ENCODE measurements at regions not wholly inside any gene's neighbourhood (a gene's known extent, or its start where the extent isn't known, plus 50 kb on each side); places are given as distances from the start of the nearest gene placed in this dataset.

- no peaks in the 10 kb centered on the region for H3K4me1 ChIP-seq
- no peaks in the 10 kb centered on the region for H3K36me3 ChIP-seq
- 73 to 80% methylated on average over 5 of the region's 5 CpGs for WGBS, 2 donors
- no peak for DNase-seq
- intact Hi-C loops (cut with DNase I), result no loop called here
- TF ChIP-seq POLR2A (IDR thresholded peaks at IDR 0.05) (no peak), POLR2AphosphoS5 (IDR thresholded peaks at IDR 0.05) (no peak), CTCF (IDR thresholded peaks at IDR 0.05) (no peak), EP300 (IDR thresholded peaks at IDR 0.05) (no peak)
- no peak overlapping the region for H3K4me3 ChIP-seq
- no peaks in the 10 kb centered on the region for H3K27me3 ChIP-seq
- H3K9me3 ChIP-seq, result no peaks in the 10 kb centered on the region
- H3K27ac ChIP-seq, result no peak overlapping the region
Measured at GRCh38 chr2:16315458-16315835, 350.2 kb downstream of the CYRIA start.

- no peak overlapping the region for H3K4me3 ChIP-seq
- H3K27ac ChIP-seq, result no peak overlapping the region
- no peaks in the 10 kb centered on the region for H3K27me3 ChIP-seq
- no peaks in the 10 kb centered on the region for H3K4me1 ChIP-seq
- no peaks in the 10 kb centered on the region for H3K36me3 ChIP-seq
- no peak for DNase-seq
- 83 to 84% methylated on average over 8 of the region's 8 CpGs for WGBS, 2 donors
- TF ChIP-seq POLR2AphosphoS5 (IDR thresholded peaks at IDR 0.05), result no peak
- no peak for TF ChIP-seq POLR2A (IDR thresholded peaks at IDR 0.05)
- TF ChIP-seq CTCF (IDR thresholded peaks at IDR 0.05), result no peak
- no peak for TF ChIP-seq EP300 (IDR thresholded peaks at IDR 0.05)
- H3K9me3 ChIP-seq, result no peaks in the 10 kb centered on the region
- intact Hi-C loops (cut with DNase I), result no loop called here
Measured at GRCh38 chr2:16314691-16315457, 350.8 kb downstream of the CYRIA start.

GRCh38 chr2:16314001-16314400, 351.6 kb downstream of the CYRIA start:
- H3K36me3 ChIP-seq, result no peaks in the 10 kb centered on the region
- no peak for DNase-seq
- H3K4me3 ChIP-seq, result no peak overlapping the region
- intact Hi-C loops (cut with DNase I), result no loop called here
- no peak for TF ChIP-seq EP300 (IDR thresholded peaks at IDR 0.05)
- TF ChIP-seq POLR2AphosphoS5 (IDR thresholded peaks at IDR 0.05), result no peak
- no peak for TF ChIP-seq POLR2A (IDR thresholded peaks at IDR 0.05)
- no peak for TF ChIP-seq CTCF (IDR thresholded peaks at IDR 0.05)
- H3K27ac ChIP-seq, result no peak overlapping the region
- no peaks in the 10 kb centered on the region for H3K4me1 ChIP-seq
- H3K9me3 ChIP-seq, result no peaks in the 10 kb centered on the region
- no peaks in the 10 kb centered on the region for H3K27me3 ChIP-seq
- 93 to 97% methylated on average over 1 of the region's 1 CpG for WGBS, 2 donors

GRCh38 chr2:16313235-16313975, 352.2 kb downstream of the CYRIA start:
- TF ChIP-seq POLR2AphosphoS5 (IDR thresholded peaks at IDR 0.05) (no peak), EP300 (IDR thresholded peaks at IDR 0.05) (no peak), POLR2A (IDR thresholded peaks at IDR 0.05) (no peak), CTCF (IDR thresholded peaks at IDR 0.05) (no peak)
- H3K4me3 ChIP-seq, result no peak overlapping the region
- no peaks in the 10 kb centered on the region for H3K27me3 ChIP-seq
- H3K4me1 ChIP-seq, result no peaks in the 10 kb centered on the region
- intact Hi-C loops (cut with DNase I), result no loop called here
- H3K9me3 ChIP-seq, result no peaks in the 10 kb centered on the region
- DNase-seq, result no peak
- H3K36me3 ChIP-seq, result no peaks in the 10 kb centered on the region
- no peak overlapping the region for H3K27ac ChIP-seq
- 94 to 95% methylated on average over 9 of the region's 9 CpGs for WGBS, 2 donors

Measured in sigmoid colon (tissue), 6 donors.